Thyroid gland (tissue), 4 donors: ENCODE measurements at regions not wholly inside any gene's neighbourhood (a gene's known extent, or its start where the extent isn't known, plus 50 kb on each side); places are given as distances from the start of the nearest gene placed in this dataset.

ENCODE experiments used
- DNase-seq, 2 donors: peaks; one replicate each; pipeline ENCODE4 v3.0.0-alpha.2; 2019
- H3K27ac ChIP-seq, 3 donors: fragments of 200-600 bp; sonication (generic); 1 replicate in 2 of 3; 2 replicates in 1 of 3; pipeline ENCODE4 v1.5.1; 2016 to 2019; ENCODE audit warnings: mild to moderate bottlenecking in 1 of 3, moderate library complexity in 1 of 3
- H3K27me3 ChIP-seq: fragments of 200-600 bp; sonication (generic); one replicate; pipeline ENCODE4 v1.5.1; 2019
- H3K36me3 ChIP-seq, 2 donors: fragments of 200-600 bp; sonication (generic); one replicate each; pipeline ENCODE4 v1.5.1; 2016 to 2019
- H3K4me1 ChIP-seq, 2 donors: fragments of 200-600 bp; sonication (generic); one replicate each; pipeline ENCODE4 v1.5.1; 2017 to 2019
- H3K4me3 ChIP-seq, 3 donors: fragments of 200-600 bp; sonication (generic); replicated peaks in 1 of 3; 1 replicate in 2 of 3; 2 replicates in 1 of 3; pipeline ENCODE4 v1.5.1; 2016; ENCODE audit warnings: mild to moderate bottlenecking in 1 of 3
- H3K9me3 ChIP-seq: fragments of 200-600 bp; sonication (generic); one replicate; pipeline ENCODE4 v1.5.1; 2017
- CTCF ChIP-seq, 6 experiments: fragments of 200-600 bp in 3 of 6; fragments of 450-650 bp in 3 of 6; sonication (generic) in 3 of 6; IDR thresholded peaks; one replicate each; pipeline ENCODE4 v1.5.1; 2016 to 2019; ENCODE audit warnings: antibody characterized with exemption in 6 of 6, mild to moderate bottlenecking in 2 of 6, inconsistent platforms in 1 of 6, moderate library complexity in 1 of 6
- POLR2A ChIP-seq, 2 donors: fragments of 450-650 bp; IDR thresholded peaks; one replicate each; pipeline ENCODE4 v1.6.1; 2017; ENCODE audit warnings: antibody characterized with exemption in 2 of 2, mild to moderate bottlenecking in 2 of 2, moderate library complexity in 1 of 2
- WGBS, 2 donors: methylation state at CpG; one replicate each; pipeline ENCODE4 v1.1.5; 2017; 5-methylcytosine and 5-hydroxymethylcytosine counted together
- intact Hi-C: fragments of 100-400 bp; cut with DNase I; formaldehyde crosslinking; loops from one replicate; pipeline ENCODE4 v1.15.1; 2023

GRCh38 chr16:74092336-74092735 is 204.3 kb upstream of the PSMD7 start:
- 89 to 91% methylated on average over 4 of the region's 4 CpGs for WGBS, 2 donors
- H3K36me3 ChIP-seq: no peaks in the 10 kb centered on the region
- no peaks in the 10 kb centered on the region for H3K27me3 ChIP-seq
- intact Hi-C loops: no loop called here
- no peak for DNase-seq
- H3K4me3 ChIP-seq: no peak overlapping the region
- no peaks in the 10 kb centered on the region for H3K4me1 ChIP-seq
- TF ChIP-seq POLR2A (IDR thresholded peaks at IDR 0.05) (no peak), CTCF (IDR thresholded peaks at IDR 0.05) (no peak)
- H3K9me3 ChIP-seq: no peaks in the 10 kb centered on the region
- H3K27ac ChIP-seq: no peak overlapping the region

GRCh38 chr16:74090871-74091270 is 205.7 kb upstream of the PSMD7 start:
- Histone ChIP-seq H3K27me3 (no peaks in the 10 kb centered on the region), H3K9me3 (no peaks in the 10 kb centered on the region), H3K27ac (no peak overlapping the region), H3K4me1 (no peaks in the 10 kb centered on the region), H3K36me3 (no peaks in the 10 kb centered on the region), H3K4me3 (no peak overlapping the region)
- no peak for TF ChIP-seq CTCF (IDR thresholded peaks at IDR 0.05)
- intact Hi-C loops: no loop called here
- 42 to 46% methylated on average over 4 of the region's 4 CpGs for WGBS, 2 donors
- DNase-seq: no peak

- TF ChIP-seq POLR2A (IDR thresholded peaks at IDR 0.05) (no peak), CTCF (IDR thresholded peaks at IDR 0.05) (no peak)
- H3K4me1 ChIP-seq: no peaks in the 10 kb centered on the region
- intact Hi-C loops: no loop called here
These were observed 213.1 kb upstream of the PSMD7 start for GRCh38 chr16:74083541-74083940.

GRCh38 chr16:74080311-74080710 is 216.3 kb upstream of the PSMD7 start:
- H3K9me3 ChIP-seq: no peaks in the 10 kb centered on the region
- no peak for DNase-seq
- H3K27ac ChIP-seq: no peak overlapping the region
- no peak for TF ChIP-seq CTCF (IDR thresholded peaks at IDR 0.05)
- TF ChIP-seq POLR2A (IDR thresholded peaks at IDR 0.05): no peak
- no peaks in the 10 kb centered on the region for H3K27me3 ChIP-seq
- no peaks in the 10 kb centered on the region for H3K4me1 ChIP-seq
- intact Hi-C loops: no loop called here
- 82 to 86% methylated on average over 8 of the region's 8 CpGs for WGBS, 2 donors
- H3K36me3 ChIP-seq: no peaks in the 10 kb centered on the region
- H3K4me3 ChIP-seq: no peak overlapping the region

More at GRCh38 chr16:74083541-74083940, 213.1 kb upstream of the PSMD7 start:
- H3K27ac ChIP-seq: no peak overlapping the region
- no peaks in the 10 kb centered on the region for H3K27me3 ChIP-seq
- 83 to 85% methylated on average over 3 of the region's 3 CpGs for WGBS, 2 donors
- no peaks in the 10 kb centered on the region for H3K9me3 ChIP-seq
- DNase-seq: no peak
- no peaks in the 10 kb centered on the region for H3K36me3 ChIP-seq
- H3K4me3 ChIP-seq: no peak overlapping the region

GRCh38 chr16:74079232-74079586 is 217.4 kb upstream of the PSMD7 start:
- 91% methylated on average over 1 of the region's 1 CpG for WGBS, 2 donors
- no peaks in the 10 kb centered on the region for H3K4me1 ChIP-seq
- no peak overlapping the region for H3K27ac ChIP-seq
- no peaks in the 10 kb centered on the region for H3K9me3 ChIP-seq
- no peak for DNase-seq
- H3K36me3 ChIP-seq: no peaks in the 10 kb centered on the region
- intact Hi-C loops: no loop called here
- H3K4me3 ChIP-seq: no peak overlapping the region
- no peaks in the 10 kb centered on the region for H3K27me3 ChIP-seq
- no peak for TF ChIP-seq CTCF (IDR thresholded peaks at IDR 0.05)
- TF ChIP-seq POLR2A (IDR thresholded peaks at IDR 0.05): no peak
